HL-60/S4 treated with phorbol 12-myristate 13-acetate at 8.2 ng/mL for 4 days and 3 days (cell line): ENCODE measurements at regions not wholly inside any gene's neighbourhood (a gene's known extent, or its start where the extent isn't known, plus 50 kb on each side); places are given as distances from the start of the nearest gene placed in this dataset.
"Not testable (repeated sequence)": the region's sequence is repeated elsewhere in the genome, so short reads cannot be mapped to it uniquely, and the experiment has no call there.

Experiments
- in situ Hi-C: fragments of 300-500 bp; cut with MboI; formaldehyde crosslinking; loops from 2 replicates; pipeline ENCODE4 v1.15.0; 2022; ENCODE audit warnings: low sequenced_read_pairs

DNA sequence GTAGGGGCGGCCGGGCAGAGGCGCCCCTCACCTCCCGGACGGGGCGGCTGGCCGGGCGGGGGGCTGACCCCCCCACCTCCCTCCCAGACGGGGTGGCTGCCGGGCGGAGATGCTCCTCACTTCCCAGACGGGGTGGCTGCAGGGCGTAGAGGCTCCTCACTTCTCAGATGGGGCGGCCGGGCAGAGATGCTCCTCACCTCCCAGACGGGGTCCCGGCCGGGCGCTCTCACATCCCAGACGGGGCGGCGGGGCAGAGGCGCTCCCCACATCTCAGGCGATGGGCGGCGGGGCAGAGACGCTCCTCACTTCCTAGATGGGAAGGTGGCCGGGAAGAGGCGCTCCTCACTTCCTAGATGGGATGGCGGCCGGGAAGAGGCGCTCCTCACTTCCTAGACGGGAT is 232.2 kb upstream of the PRDM1 start:
- in situ Hi-C loops, result not testable (repeated sequence)

DNA sequence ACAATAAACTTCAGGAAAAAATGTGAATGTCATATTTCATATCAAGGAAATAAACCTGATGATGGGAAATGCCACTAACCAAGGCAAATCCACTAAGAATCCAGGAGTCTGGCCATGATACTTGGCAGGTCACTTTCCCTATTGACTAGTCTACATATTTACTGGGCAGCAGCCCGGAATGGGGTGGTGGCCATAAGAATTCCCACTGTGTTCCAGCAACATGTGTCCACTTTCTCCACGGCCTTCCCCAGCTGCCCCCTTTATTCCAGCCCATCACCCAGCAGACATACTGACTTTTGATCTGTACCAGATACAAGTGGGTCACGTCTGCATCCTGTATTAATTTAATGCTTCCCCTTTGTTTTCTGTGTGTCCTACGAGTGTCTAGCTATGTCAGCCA is 234.5 kb upstream of the PRDM1 start:
- in situ Hi-C loops, result no loop called here

DNA sequence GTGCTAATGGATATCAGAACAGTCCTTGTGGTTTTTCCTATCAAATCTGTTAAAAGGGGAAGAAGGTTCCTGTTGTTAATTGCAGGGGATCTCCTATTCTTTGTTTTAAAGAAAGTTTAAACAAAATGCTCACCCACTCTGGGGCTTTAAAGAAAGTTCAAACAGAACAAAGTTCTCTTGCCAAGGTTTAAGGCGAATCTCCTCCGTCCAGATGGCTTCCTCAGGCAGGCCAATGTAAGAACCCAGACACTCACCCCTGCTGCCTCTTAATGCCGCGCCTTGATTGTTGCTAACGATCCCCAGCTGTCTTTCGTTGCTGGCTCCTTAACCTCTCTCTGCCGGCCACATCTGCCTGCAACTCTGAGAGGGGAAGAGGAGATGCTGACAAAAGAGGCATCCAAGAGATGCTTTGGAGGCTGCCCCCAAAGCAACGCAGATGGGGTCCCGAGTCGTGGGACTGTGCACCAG is 235.0 kb upstream of the PRDM1 start:
- in situ Hi-C loops, result no loop called here

DNA sequence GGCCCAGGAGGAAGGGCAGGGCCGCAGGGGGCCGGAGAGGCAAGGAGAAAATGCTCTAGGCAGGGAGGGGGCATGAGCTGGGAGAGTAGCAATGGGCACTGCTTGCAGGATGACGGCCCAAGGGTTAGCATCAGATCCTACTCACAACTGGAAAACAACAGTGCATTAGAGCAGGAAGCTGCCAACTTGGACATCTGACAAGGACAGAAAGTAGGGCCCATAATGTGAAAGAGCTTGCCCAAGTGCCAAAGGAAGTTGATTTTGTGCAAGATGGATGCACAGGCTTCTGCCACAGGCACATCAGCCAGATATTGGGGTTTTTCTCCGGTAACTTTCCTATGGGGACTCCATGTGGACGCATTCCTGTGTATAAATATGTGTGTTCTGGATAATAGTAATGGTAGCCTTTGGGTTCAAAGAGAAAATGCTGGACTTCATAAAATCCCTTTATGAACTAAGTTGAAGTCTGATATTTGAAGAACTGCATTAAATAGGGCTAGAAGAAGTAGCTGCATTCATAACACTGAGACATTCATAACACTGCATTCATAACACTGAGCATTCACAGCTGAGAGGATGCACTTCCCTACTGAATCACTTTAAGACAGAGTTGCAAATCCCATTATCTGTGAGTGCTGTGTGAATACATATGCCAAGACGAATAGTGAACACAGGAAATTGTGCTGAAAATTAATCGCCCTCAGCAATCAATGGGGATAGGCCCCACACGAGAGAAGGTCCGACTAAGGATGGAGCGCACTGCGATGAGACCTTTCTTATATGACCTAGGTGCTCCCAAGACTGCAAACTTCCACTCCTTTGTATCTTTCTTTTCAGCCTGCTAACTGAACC is 235.6 kb upstream of the PRDM1 start:
- in situ Hi-C loops, result no loop called here

DNA sequence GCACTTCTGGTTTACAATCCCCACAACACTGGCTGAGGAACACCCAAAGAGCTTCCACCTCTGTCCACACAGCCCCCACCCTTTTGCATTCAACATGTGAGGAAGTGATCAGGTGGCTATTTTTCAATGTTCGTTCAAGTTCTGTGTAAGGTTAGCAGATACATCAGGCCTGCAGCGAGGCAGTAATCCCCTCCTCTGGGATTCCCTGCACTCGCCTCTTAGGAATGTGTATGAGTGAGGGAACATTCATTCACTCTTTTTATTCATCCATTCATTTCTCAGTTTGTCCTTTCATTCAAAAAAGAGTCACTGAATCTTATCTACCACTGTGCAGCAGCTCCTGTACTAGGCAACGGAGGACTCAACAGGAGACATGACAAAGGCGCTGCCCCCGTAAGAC is 236.4 kb upstream of the PRDM1 start:
- in situ Hi-C loops, result no loop called here

DNA sequence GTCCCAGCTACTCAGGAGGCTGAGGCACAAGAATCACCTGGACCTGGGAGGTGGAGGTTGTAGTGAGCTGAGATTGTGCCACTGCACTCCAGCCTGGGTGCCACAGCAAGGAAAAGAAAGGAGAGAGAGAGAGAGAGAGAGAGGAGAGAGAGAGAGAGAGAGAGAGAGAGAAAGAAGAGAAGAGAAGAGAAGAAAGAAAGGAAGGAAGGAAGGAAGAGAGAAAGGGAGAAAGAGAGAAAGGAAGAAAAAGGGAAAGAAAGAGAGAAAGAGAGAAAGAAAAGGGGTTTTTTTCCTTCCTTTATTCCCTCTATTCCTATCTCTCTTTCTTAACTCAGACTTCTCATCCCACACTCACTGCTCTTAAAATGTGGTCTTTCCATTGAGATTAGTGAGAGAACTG is 238.7 kb upstream of the PRDM1 start:
- in situ Hi-C loops, result no loop called here

DNA sequence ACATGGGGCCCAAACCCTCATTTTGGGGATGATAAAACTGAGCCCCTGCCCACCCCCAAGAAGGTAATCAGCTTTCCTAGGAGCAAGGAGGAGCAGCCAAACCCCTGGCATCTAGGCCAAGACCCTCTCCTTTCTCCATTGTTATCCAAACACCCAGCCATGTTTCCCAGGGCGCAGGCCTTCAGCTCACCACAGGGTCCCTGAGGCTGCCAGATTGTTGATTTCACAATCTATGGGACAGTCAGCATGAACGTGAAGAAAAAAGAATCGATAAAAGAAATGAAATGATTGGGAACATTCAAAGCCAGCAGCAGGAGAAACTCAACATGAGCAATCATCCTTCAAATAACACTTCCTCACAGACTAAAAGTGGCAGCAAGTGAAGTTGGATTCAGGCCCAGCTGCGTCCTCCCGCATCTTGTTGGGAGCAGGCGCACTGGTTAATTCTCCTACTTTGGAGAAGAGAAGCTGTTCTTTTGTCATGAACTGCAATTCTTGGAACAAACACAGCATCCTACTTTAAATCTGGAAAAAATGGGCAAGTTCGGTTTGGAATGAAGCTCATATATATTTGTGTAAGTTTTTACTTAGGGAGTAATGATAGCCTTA is 241.8 kb upstream of the PRDM1 start:
- in situ Hi-C loops, result no loop called here

DNA sequence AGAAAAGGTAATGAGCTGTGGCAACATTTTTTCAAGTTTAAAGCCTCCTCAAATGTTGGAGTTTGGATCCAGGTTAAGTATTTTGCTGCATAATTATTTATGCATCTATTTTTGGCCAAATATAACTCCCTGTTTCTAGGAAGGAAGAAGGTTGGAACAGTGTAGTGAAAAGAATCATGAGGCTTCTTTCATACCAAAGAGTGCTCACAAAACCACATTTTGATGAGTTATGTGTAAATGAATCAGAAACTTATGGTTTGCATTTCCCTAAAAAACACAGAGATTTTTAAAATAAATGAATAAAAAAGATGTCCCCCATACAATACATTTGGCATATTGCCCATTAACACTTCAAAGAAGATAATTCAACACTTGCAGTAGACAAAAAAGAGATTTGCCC is 246.9 kb upstream of the PRDM1 start:
- in situ Hi-C loops, result no loop called here

DNA sequence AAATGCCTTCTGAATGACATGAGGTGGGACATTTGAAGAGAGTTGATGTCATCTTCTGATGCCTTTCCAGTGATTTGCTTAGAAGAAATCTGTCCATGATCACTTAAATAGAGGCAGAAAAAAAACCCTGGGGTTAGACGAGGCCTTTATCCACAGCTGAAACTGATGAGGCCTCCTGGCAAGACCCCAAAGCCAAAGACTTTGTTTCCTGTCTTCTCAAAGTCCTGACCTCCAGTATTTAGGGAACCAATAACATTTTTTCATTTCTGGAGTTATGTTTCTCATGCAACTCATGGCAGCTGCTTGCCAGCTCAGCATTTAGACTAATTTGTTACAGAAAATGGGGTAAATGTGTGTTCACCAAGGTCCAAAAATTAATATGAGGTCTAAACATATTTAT is 248.0 kb upstream of the PRDM1 start:
- in situ Hi-C loops, result no loop called here

DNA sequence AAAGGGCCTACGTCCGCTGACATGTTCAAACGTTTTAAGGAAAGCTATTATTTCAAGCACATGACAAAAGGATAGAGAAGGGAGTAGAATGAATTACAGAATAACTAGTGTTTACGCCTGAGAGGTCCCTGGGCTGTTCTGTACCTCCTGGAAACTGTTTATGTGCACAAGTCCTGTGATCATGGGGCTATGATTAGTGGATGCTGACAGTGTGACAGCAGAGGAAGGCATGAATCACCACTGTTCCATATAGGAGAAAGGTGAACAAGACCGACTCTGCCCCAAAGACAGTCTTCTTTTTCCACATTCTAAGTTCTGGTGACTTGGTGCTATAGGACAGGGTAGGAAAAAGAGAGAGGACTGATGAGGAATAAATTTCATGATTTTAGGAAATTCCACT is 249.2 kb upstream of the PRDM1 start:
- in situ Hi-C loops, result no loop called here

DNA sequence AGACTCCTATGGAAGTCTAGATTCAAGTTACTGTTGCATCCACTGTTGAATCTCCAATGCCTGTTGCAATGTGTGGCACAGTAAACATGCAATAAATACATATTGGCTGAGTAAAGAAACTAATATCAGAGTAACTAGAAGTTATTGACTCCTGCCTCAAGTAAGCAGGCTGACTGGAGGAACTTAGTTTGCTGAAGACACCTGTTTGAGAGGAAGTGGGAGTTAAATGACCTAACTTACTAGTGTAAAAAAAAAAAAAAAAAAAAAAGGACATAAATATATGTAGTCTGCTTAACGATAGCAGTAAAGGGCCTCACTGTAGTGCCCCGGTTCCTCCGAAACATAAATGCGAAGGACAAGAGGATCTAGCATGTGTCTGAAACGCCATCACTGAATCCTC is 249.8 kb upstream of the PRDM1 start:
- in situ Hi-C loops, result no loop called here

DNA sequence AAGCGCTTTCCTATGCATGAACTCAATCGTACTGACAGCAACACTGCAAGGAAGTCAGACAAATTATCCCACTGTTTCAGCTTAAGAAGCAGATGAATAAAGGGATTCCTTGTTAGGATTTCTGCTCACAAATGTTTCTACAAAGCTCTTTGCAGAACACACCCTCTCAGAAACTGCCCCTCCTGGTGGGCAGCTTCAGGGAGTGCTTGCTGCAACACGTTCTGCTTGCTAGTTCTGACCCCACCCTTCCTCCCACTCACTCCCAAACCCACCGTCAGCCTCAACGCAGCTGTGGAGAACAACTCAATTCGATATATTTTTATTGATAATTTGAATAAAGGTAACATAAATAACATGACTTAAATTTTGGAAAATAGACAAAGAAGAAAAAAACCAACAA is 250.8 kb upstream of the PRDM1 start:
- in situ Hi-C loops, result no loop called here

DNA sequence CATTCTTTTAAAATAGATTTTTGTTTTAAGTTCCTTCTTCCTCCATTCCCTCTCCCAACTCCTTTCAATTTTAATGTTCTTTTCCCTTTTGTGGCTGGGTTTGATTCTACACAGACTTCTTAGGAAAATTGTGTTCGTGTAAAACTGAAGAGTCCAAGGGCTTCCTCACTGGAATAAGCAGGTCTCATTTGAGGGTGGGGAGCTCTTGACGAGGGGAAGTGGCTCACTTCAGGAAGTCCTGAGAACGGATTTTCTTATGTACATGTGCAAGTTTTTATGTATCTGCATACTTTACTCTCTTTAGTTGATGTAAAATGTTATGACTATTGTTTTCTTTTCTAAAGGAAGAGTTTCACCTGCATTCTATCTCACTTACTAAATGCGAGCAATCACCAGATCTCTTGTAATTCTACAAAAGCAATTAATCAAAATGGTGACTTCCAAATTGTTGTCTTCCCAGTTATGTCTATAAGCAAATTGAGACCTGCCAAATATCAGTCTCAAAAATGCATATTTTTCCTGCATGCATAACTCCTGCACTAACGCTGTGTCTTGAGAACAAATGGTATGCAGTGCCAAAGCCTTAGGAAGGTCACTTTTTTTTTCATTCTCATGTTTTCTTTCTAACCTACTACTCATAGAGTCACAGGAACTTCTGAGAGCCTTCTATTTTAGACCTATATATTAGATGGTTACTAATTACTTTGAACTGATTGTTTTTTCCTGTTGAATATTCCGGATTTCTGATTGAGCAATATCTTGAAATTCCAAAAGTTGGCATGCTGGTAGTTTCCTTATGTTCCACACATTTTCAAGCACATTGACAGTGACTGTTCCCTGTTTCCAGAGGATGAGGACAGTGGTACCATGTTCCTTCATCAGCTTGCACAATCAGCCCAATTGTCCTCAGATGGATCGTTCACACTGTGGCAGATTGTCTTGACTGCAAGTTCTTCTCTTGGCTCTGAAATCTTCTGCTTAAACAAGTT is 251.9 kb upstream of the PRDM1 start:
- in situ Hi-C loops, result no loop called here

DNA sequence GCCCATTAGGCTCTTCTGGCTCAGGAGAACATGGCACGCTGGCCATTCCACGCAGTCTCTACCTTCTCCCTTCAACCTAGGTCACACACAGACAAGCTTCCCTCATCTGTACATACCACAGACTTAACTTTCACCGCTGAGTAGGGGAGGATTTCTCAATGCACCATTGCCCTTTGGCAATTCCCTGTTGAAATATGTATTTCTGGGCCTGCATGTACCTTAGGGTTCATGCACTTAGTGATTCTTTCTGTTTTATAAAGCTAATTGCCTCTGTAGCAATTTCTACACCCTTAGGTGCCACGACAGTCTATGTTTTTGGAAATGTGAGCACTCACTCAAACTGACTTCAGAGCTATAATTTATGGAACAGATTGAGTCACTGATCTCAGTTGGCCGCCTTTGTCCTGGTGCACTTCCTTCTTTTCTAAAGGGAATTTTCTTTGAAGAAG is 253.8 kb upstream of the PRDM1 start:
- in situ Hi-C loops, result no loop called here

DNA sequence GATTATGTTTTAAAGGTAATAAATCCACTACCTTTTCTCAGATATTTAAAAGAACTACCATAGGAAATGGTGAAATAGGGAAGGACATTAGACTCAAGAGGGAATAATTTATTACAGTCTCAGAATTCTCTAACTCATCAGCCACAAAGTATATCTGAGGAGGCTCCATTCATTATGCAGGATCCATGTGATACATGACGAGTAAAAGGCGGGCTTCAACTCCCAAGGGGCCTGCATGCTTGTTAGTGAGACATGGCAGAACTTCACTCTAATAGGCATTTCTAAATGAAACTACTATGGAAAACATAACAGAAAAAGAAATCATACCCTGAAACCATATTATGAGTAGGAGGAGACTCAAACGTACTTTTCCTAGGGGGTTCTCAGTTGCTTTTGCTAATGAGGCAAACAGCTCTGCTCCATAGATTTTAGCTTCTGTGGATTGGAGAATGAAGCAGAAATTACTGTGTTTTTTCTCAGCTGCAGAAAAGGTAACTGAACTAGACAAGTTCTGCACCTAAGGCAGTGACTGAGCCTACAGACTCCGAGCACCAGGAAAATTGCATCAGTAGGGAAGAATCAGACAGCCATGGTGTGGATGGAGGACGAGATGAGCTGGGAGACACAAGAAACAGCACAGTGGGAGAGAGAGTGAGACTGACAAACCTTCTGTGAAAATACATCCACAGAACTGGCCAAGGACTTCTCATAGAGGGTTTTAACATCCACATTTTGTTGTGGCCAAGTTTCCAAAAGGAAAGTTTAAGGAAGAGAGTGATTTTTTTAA is 254.6 kb upstream of the PRDM1 start:
- in situ Hi-C loops, result no loop called here

DNA sequence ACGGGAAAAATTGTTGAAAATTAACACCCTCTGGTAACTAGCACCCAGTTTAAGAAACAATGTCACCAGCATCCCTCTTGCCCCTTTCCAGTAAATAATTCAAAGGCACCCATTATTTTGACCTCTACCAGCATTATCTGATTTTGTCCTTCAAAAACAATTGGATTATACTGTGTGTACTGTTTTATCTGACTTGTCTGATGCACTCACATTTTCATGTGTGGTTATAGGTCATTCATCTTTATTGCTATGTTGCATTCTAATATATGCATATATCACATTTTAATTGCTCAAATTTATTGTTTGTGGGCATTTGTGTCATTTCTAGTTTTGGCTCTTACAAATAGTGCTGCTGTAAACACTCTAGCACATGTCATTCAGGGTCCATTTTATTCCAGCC is 260.9 kb upstream of the PRDM1 start:
- in situ Hi-C loops, result no loop called here

DNA sequence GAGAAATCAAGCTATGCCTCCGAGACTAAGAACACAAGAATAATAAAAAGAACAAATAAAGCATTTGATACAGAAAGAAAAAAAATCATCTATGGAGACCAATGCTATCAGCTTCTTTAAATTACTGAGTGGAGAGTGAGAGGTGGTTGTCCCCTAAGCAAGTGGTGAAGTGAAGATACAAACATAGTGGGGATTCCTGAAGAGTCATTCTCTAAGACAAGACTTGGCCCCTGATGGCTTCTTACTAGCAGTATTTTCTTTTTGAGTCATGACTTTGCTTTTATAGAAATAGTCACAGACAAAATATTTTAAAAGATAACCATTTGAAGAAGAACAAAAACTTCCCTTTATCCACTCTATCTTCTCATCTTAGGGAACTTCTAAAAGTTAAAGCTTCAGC is 261.4 kb upstream of the PRDM1 start:
- in situ Hi-C loops, result no loop called here

DNA sequence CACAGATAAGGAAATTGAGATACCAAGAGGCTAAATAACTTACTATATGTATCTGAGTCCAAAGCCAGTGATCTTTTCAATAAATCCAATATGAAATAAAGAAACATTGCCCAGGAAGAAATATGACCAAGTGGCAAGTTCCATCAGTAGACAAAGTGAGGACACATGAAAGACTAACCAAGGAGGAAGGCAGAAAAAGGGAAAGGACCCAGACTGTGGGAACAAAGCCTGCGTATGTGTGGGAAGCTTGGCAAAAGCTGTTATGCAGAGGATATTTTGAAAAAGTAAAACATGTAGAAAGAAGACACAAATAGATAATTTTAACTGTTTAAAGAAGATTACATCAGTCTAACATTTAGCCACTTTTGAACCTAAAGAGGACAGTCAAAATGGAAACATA is 264.4 kb upstream of the PRDM1 start:
- in situ Hi-C loops, result no loop called here

DNA sequence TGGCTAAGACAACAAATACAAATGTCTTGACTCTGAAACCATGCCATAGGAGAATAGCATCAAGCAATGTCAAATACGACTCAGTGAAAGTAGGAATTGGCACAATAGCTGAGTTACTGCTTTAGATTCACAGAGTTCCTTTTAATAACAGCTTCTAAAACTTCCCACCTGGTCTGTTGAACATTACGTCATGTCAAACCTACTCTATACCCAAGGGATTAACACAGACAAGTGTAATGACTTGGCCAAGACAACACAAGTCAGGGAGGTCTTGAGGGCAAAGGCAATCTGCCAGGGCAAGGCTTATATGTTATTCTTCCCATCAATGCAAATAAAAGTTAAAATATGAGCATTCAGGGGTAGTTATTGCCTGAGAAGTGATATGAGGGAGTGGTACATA is 265.1 kb upstream of the PRDM1 start:
- in situ Hi-C loops, result no loop called here

DNA sequence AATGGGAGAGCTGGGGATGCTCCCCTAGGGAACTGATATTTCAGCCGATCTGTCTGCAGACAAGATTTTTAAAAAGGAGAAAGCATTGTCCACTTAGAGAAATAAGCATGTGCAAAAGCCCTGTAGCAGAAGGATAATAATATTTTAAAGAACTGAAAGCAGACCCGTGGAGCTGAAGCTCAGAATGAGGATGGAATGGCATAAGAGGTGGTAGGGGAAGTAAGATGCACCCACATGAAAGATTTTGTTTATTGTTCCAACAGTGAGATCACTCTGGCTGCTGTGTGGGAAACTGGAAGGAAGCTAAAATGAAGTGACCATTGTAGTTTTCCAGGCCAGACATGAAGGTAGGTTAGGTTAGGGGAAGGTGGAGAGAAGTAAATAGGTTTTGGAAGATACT is 266.4 kb upstream of the PRDM1 start:
- in situ Hi-C loops, result no loop called here

DNA sequence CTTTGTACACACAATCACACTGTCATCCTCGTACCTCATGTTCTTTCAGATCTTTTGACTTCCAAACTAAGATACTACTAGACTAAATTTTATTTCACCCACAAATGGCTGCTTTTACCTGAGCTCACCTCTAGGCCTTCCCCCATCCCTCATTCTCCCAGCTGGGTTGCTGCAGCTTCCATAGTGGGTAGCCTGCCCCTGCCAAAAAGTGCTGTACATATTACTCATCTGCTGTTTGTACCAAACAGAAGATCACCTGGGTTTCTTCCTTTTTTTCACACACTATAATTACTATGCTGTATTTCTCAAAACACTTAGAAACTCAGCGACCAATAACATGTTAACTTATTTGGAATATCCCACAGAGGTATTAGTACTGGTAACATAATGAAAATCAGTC is 267.6 kb upstream of the PRDM1 start:
- in situ Hi-C loops, result no loop called here
